ENCODE measurements at regions not wholly inside any gene's neighbourhood (a gene's known extent, or its start where the extent isn't known, plus 50 kb on each side); places are given as distances from the start of the nearest gene placed in this dataset.

DNA sequence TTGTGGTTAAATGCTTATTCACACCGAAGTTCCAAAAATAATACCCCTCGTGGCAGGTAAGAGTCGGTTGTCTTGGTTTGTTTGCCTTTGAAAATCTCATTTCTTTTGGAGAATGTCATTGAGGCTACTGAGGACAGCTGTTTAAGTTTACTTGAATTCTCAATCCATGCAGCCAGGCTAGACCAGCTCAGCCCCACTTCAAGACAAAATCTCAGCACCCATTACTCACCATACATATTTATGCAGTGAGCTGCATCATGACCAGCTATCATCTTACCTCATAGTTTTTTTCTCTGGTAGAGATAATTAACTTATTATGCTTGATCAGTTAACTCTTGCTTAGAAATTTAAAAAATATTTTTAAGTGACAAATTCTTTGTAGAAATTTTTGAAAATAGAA is 115.9 kb downstream of the HAUS1 start:
- TF ChIP-seq, protein P1, sequence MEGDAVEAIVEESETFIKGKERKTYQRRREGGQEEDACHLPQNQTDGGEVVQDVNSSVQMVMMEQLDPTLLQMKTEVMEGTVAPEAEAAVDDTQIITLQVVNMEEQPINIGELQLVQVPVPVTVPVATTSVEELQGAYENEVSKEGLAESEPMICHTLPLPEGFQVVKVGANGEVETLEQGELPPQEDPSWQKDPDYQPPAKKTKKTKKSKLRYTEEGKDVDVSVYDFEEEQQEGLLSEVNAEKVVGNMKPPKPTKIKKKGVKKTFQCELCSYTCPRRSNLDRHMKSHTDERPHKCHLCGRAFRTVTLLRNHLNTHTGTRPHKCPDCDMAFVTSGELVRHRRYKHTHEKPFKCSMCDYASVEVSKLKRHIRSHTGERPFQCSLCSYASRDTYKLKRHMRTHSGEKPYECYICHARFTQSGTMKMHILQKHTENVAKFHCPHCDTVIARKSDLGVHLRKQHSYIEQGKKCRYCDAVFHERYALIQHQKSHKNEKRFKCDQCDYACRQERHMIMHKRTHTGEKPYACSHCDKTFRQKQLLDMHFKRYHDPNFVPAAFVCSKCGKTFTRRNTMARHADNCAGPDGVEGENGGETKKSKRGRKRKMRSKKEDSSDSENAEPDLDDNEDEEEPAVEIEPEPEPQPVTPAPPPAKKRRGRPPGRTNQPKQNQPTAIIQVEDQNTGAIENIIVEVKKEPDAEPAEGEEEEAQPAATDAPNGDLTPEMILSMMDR (tag by site-specific recombination; IDR thresholded peaks at IDR 0.05) = no peak
- TF ChIP-seq TCF7L2 (IDR thresholded peaks at IDR 0.05; ENCODE audit: borderline replicate concordance, low read depth, low read length) = no peak
- TF ChIP-seq, protein P2, sequence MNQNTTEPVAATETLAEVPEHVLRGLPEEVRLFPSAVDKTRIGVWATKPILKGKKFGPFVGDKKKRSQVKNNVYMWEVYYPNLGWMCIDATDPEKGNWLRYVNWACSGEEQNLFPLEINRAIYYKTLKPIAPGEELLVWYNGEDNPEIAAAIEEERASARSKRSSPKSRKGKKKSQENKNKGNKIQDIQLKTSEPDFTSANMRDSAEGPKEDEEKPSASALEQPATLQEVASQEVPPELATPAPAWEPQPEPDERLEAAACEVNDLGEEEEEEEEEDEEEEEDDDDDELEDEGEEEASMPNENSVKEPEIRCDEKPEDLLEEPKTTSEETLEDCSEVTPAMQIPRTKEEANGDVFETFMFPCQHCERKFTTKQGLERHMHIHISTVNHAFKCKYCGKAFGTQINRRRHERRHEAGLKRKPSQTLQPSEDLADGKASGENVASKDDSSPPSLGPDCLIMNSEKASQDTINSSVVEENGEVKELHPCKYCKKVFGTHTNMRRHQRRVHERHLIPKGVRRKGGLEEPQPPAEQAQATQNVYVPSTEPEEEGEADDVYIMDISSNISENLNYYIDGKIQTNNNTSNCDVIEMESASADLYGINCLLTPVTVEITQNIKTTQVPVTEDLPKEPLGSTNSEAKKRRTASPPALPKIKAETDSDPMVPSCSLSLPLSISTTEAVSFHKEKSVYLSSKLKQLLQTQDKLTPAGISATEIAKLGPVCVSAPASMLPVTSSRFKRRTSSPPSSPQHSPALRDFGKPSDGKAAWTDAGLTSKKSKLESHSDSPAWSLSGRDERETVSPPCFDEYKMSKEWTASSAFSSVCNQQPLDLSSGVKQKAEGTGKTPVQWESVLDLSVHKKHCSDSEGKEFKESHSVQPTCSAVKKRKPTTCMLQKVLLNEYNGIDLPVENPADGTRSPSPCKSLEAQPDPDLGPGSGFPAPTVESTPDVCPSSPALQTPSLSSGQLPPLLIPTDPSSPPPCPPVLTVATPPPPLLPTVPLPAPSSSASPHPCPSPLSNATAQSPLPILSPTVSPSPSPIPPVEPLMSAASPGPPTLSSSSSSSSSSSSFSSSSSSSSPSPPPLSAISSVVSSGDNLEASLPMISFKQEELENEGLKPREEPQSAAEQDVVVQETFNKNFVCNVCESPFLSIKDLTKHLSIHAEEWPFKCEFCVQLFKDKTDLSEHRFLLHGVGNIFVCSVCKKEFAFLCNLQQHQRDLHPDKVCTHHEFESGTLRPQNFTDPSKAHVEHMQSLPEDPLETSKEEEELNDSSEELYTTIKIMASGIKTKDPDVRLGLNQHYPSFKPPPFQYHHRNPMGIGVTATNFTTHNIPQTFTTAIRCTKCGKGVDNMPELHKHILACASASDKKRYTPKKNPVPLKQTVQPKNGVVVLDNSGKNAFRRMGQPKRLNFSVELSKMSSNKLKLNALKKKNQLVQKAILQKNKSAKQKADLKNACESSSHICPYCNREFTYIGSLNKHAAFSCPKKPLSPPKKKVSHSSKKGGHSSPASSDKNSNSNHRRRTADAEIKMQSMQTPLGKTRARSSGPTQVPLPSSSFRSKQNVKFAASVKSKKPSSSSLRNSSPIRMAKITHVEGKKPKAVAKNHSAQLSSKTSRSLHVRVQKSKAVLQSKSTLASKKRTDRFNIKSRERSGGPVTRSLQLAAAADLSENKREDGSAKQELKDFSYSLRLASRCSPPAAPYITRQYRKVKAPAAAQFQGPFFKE (tag by site-specific recombination; IDR thresholded peaks at IDR 0.05; ENCODE audit: borderline replicate concordance) = no peak
- TF ChIP-seq ELK4 (IDR thresholded peaks at IDR 0.05; ENCODE audit: borderline replicate concordance, low read depth, low read length) = no peak
- TF ChIP-seq YY1 (tag by site-specific recombination; IDR thresholded peaks at IDR 0.05) = no peak
- TF ChIP-seq, protein P3, sequence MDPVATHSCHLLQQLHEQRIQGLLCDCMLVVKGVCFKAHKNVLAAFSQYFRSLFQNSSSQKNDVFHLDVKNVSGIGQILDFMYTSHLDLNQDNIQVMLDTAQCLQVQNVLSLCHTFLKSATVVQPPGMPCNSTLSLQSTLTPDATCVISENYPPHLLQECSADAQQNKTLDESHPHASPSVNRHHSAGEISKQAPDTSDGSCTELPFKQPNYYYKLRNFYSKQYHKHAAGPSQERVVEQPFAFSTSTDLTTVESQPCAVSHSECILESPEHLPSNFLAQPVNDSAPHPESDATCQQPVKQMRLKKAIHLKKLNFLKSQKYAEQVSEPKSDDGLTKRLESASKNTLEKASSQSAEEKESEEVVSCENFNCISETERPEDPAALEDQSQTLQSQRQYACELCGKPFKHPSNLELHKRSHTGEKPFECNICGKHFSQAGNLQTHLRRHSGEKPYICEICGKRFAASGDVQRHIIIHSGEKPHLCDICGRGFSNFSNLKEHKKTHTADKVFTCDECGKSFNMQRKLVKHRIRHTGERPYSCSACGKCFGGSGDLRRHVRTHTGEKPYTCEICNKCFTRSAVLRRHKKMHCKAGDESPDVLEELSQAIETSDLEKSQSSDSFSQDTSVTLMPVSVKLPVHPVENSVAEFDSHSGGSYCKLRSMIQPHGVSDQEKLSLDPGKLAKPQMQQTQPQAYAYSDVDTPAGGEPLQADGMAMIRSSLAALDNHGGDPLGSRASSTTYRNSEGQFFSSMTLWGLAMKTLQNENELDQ (tag by site-specific recombination; IDR thresholded peaks at IDR 0.05; ENCODE audit: low read depth) = no peak
- no peak for TF ChIP-seq ZNF513 (tag by site-specific recombination; IDR thresholded peaks at IDR 0.05)
- TF ChIP-seq ZNF623 (tag by site-specific recombination; IDR thresholded peaks at IDR 0.05) = no peak
- no peak for TF ChIP-seq ZNF155 (tag by site-specific recombination; IDR thresholded peaks at IDR 0.05)
- TF ChIP-seq REST (tag by site-specific recombination; IDR thresholded peaks at IDR 0.05) = no peak
- TF ChIP-seq ZNF76 (tag by site-specific recombination; IDR thresholded peaks at IDR 0.05; ENCODE audit: borderline replicate concordance, low read depth) = no peak
- TF ChIP-seq ZFP69B (tag by site-specific recombination; IDR thresholded peaks at IDR 0.05) = no peak
